ENCODE measurements at regions not wholly inside any gene's neighbourhood (a gene's known extent, or its start where the extent isn't known, plus 50 kb on each side); places are given as distances from the start of the nearest gene placed in this dataset.

- no peak overlapping the region for H3K4me3 ChIP-seq (ENCODE audit: low read depth, low read length)
- ChIA-PET POLR2A (no interaction called here), CTCF (interaction anchor here (0.7 kb wide), 1 partner anchor 73 kb away, joined by 5 read pairs; no protein-coding TSS in a partner anchor)
- H3K36me3 ChIP-seq (ENCODE audit: control insufficient read depth in 2 of 2, insufficient read depth in 1 of 2, low read length in 2 of 2): no peaks in the 10 kb centered on the region
- peaks cover 24% of the 10 kb centered on the region for H3K4me1 ChIP-seq (ENCODE audit: control insufficient read depth, insufficient read depth, low read length)
- H3K9me3 ChIP-seq (ENCODE audit: control insufficient read depth, insufficient read depth, low read depth, low read length): no peaks in the 10 kb centered on the region
- no peak overlapping the region for H3K27ac ChIP-seq (ENCODE audit: extremely low read depth, low read depth, low read length)
- peak; percentile 85 for TF ChIP-seq ZNF366 (tag by site-specific recombination; conservative IDR thresholded peaks at IDR 0.05)
- peak; percentile 91 for TF ChIP-seq KLF8 (tag by site-specific recombination; IDR thresholded peaks at IDR 0.05)
- TF ChIP-seq ZNF654 (tag by site-specific recombination; IDR thresholded peaks at IDR 0.05; ENCODE audit: low read depth): 0 out of 2 replicates have a peak, but pooled peaks have one; percentile 11
- no peak for TF ChIP-seq ZNF394 (tag by site-specific recombination; IDR thresholded peaks at IDR 0.05; ENCODE audit: borderline replicate concordance)
- TF ChIP-seq ZBTB1 (tag by site-specific recombination; IDR thresholded peaks at IDR 0.05): no peak
- peak; percentile 46; the same call in 1 of the 2 replicates for TF ChIP-seq ZNF513 (tag by site-specific recombination; IDR thresholded peaks at IDR 0.05)
- no peak for TF ChIP-seq ZNF114 (tag by site-specific recombination; IDR thresholded peaks at IDR 0.05)
- peak; percentile 100 for TF ChIP-seq GLIS1 (tag by site-specific recombination; IDR thresholded peaks at IDR 0.05)
- no peak for TF ChIP-seq ZNF624 (tag by site-specific recombination; IDR thresholded peaks at IDR 0.05)
- no peak for TF ChIP-seq ZBTB20 (tag by site-specific recombination; IDR thresholded peaks at IDR 0.05)
- TF ChIP-seq ZFP69B (tag by site-specific recombination; IDR thresholded peaks at IDR 0.05): peak; percentile 52; the same call in 1 of the 2 replicates
- TF ChIP-seq ZNF146 (tag by site-specific recombination; IDR thresholded peaks at IDR 0.05): peak; percentile 51; the same call in 1 of the 2 replicates
- TF ChIP-seq ZNF510 (tag by site-specific recombination; IDR thresholded peaks at IDR 0.05; ENCODE audit: insufficient replicate concordance): no peak
- TF ChIP-seq ZNF398 (tag by site-specific recombination; IDR thresholded peaks at IDR 0.05): no peak
- TF ChIP-seq, protein P1, sequence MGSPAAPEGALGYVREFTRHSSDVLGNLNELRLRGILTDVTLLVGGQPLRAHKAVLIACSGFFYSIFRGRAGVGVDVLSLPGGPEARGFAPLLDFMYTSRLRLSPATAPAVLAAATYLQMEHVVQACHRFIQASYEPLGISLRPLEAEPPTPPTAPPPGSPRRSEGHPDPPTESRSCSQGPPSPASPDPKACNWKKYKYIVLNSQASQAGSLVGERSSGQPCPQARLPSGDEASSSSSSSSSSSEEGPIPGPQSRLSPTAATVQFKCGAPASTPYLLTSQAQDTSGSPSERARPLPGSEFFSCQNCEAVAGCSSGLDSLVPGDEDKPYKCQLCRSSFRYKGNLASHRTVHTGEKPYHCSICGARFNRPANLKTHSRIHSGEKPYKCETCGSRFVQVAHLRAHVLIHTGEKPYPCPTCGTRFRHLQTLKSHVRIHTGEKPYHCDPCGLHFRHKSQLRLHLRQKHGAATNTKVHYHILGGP (tag by site-specific recombination; IDR thresholded peaks at IDR 0.05): peak; percentile 78
- TF ChIP-seq, protein P2, sequence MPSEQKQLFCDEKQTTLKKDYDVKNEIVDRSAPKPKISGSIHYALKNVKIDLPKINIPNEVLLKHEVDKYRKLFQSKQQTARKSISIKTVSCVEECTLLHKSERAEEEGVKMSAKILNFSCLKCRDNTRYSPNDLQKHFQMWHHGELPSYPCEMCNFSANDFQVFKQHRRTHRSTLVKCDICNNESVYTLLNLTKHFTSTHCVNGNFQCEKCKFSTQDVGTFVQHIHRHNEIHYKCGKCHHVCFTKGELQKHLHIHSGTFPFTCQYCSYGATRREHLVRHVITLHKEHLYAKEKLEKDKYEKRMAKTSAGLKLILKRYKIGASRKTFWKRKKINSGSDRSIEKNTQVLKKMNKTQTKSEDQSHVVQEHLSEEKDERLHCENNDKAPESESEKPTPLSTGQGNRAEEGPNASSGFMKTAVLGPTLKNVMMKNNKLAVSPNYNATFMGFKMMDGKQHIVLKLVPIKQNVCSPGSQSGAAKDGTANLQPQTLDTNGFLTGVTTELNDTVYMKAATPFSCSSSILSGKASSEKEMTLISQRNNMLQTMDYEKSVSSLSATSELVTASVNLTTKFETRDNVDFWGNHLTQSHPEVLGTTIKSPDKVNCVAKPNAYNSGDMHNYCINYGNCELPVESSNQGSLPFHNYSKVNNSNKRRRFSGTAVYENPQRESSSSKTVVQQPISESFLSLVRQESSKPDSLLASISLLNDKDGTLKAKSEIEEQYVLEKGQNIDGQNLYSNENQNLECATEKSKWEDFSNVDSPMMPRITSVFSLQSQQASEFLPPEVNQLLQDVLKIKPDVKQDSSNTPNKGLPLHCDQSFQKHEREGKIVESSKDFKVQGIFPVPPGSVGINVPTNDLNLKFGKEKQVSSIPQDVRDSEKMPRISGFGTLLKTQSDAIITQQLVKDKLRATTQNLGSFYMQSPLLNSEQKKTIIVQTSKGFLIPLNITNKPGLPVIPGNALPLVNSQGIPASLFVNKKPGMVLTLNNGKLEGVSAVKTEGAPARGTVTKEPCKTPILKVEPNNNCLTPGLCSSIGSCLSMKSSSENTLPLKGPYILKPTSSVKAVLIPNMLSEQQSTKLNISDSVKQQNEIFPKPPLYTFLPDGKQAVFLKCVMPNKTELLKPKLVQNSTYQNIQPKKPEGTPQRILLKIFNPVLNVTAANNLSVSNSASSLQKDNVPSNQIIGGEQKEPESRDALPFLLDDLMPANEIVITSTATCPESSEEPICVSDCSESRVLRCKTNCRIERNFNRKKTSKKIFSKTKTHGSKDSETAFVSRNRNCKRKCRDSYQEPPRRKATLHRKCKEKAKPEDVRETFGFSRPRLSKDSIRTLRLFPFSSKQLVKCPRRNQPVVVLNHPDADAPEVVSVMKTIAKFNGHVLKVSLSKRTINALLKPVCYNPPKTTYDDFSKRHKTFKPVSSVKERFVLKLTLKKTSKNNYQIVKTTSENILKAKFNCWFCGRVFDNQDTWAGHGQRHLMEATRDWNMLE (tag by site-specific recombination; conservative IDR thresholded peaks at IDR 0.05; ENCODE audit: low read depth): 0 out of 2 replicates have a peak, but pooled peaks have one; percentile 22
- TF ChIP-seq ZNF335 (tag by site-specific recombination; conservative IDR thresholded peaks at IDR 0.05): no peak
- TF ChIP-seq ZNF324 (tag by site-specific recombination; IDR thresholded peaks at IDR 0.05): no peak
- no peak for TF ChIP-seq SP3 (tag by site-specific recombination; IDR thresholded peaks at IDR 0.05)
- TF ChIP-seq GLI2 (tag by site-specific recombination; IDR thresholded peaks at IDR 0.05; ENCODE audit: borderline replicate concordance, low read depth): peak; percentile 97
- TF ChIP-seq, protein P3, sequence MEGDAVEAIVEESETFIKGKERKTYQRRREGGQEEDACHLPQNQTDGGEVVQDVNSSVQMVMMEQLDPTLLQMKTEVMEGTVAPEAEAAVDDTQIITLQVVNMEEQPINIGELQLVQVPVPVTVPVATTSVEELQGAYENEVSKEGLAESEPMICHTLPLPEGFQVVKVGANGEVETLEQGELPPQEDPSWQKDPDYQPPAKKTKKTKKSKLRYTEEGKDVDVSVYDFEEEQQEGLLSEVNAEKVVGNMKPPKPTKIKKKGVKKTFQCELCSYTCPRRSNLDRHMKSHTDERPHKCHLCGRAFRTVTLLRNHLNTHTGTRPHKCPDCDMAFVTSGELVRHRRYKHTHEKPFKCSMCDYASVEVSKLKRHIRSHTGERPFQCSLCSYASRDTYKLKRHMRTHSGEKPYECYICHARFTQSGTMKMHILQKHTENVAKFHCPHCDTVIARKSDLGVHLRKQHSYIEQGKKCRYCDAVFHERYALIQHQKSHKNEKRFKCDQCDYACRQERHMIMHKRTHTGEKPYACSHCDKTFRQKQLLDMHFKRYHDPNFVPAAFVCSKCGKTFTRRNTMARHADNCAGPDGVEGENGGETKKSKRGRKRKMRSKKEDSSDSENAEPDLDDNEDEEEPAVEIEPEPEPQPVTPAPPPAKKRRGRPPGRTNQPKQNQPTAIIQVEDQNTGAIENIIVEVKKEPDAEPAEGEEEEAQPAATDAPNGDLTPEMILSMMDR (tag by site-specific recombination; IDR thresholded peaks at IDR 0.05): no peak
- peak; percentile 92 for TF ChIP-seq ZNF580 (tag by site-specific recombination; IDR thresholded peaks at IDR 0.05)
- no peak for TF ChIP-seq ZNF626 (tag by site-specific recombination; IDR thresholded peaks at IDR 0.05)
- peak; percentile 72; the same call in 1 of the 2 replicates for TF ChIP-seq KLF9 (tag by site-specific recombination; IDR thresholded peaks at IDR 0.05; ENCODE audit: low read depth)
- no peak for TF ChIP-seq ZNF560 (tag by site-specific recombination; IDR thresholded peaks at IDR 0.05; ENCODE audit: borderline replicate concordance)
- peak; percentile 61; the same call in 1 of the 2 replicates for TF ChIP-seq KLF16 (tag by site-specific recombination; IDR thresholded peaks at IDR 0.05)
- TF ChIP-seq ZNF266 (tag by site-specific recombination; IDR thresholded peaks at IDR 0.05; ENCODE audit: low read depth): no peak
These were observed 175.4 kb downstream of the IBTK start for GRCh38 chr6:82072121-82072521.

All from HEK293 (cell line).